ENCODE measurements at regions not wholly inside any gene's neighbourhood (a gene's known extent, or its start where the extent isn't known, plus 50 kb on each side); places are given as distances from the start of the nearest gene placed in this dataset.

- TF ChIP-seq TAF1 (conservative IDR thresholded peaks at IDR 0.05) (no peak), CTCF (IDR thresholded peaks at IDR 0.05; ENCODE audit: low read depth, low read length, missing input control) (no peak), ATF3 (IDR thresholded peaks at IDR 0.05) (no peak), SP1 (IDR thresholded peaks at IDR 0.05) (no peak), RXRA (IDR thresholded peaks at IDR 0.05) (no peak), GABPA (IDR thresholded peaks at IDR 0.05 in 1 of 2, conservative IDR thresholded peaks at IDR 0.05 in 1 of 2) (no peak), MAX (IDR thresholded peaks at IDR 0.05) (no peak), NR2F2 (IDR thresholded peaks at IDR 0.05) (no peak)
Measured at GRCh38 chr1:201708691-201709090, 120.3 kb upstream of the IPO9 start.

All from liver (tissue), 3 donors.